PC-3 (cell line): ENCODE measurements at regions not wholly inside any gene's neighbourhood (a gene's known extent, or its start where the extent isn't known, plus 50 kb on each side); places are given as distances from the start of the nearest gene placed in this dataset.

Source experiments
- ATAC-seq: fragments of 200-7000 bp; cut with Tn5 transposase; 2 replicates; pipeline ENCODE4 v1.9.1; 2020; ENCODE audit warnings: mild to moderate bottlenecking, moderate library complexity
- BruUV-seq: library from RNA; stranded (reverse); fragments of 400-500 nt; replicated peaks from 2 replicates; lab custom pipeline; 2021; lab: Mats Ljungman, UMichigan
- CTCF ChIA-PET: fragments of 300-600 bp; sonication (Branson Sonifier 250); formaldehyde crosslinking; loops from one replicate; lab custom pipeline; 2022; ENCODE audit warnings: antibody characterized with exemption; lab: Charles Lee
- POLR2A ChIA-PET: fragments of 300-600 bp; sonication (Branson Sonifier 250); formaldehyde crosslinking; loops from one replicate; lab custom pipeline; 2022; ENCODE audit warnings: antibody characterized with exemption; ENCODE audit not compliant: unreplicated experiment; lab: Charles Lee
- DNase-seq: peaks from one replicate; pipeline ENCODE4 v3.0.0-alpha.2; 2015
- H2AFZ ChIP-seq: fragments of 300-600 bp; sonication (generic); 2 replicates; pipeline ENCODE4 v1.6.0; 2016; ENCODE audit warnings: antibody characterized with exemption, low read length
- H3F3A ChIP-seq: fragments of 300-600 bp; sonication (generic); one replicate; pipeline ENCODE4 v1.6.0; 2017; ENCODE audit warnings: antibody characterized with exemption, low read length, control low read depth, mild to moderate bottlenecking; ENCODE audit not compliant: unreplicated experiment
- H3K27ac ChIP-seq: fragments of 300-600 bp; sonication (generic); 2 replicates; pipeline ENCODE4 v1.5.1; 2016; ENCODE audit warnings: mild to moderate bottlenecking, low read length
- H3K27me3 ChIP-seq: fragments of 300-600 bp; sonication (generic); 2 replicates; pipeline ENCODE4 v1.6.1; 2016; ENCODE audit warnings: low read length, mixed read lengths
- H3K36me3 ChIP-seq: fragments of 300-600 bp; sonication (generic); 2 replicates; pipeline ENCODE4 v1.6.1; 2016; ENCODE audit warnings: low read depth, mixed run types, low read length, mixed read lengths
- H3K4me1 ChIP-seq: fragments of 300-600 bp; sonication (generic); 2 replicates; pipeline ENCODE4 v1.5.1; 2016; ENCODE audit warnings: low read length; ENCODE audit not compliant: insufficient read depth
- H3K4me2 ChIP-seq: fragments of 300-600 bp; sonication (generic); 2 replicates; pipeline ENCODE4 v1.6.0; 2016; ENCODE audit warnings: low read length
- H3K4me3 ChIP-seq: fragments of 300-600 bp; sonication (generic); 2 replicates; pipeline ENCODE4 v1.5.1; 2016; ENCODE audit warnings: mild to moderate bottlenecking, low read length, mixed read lengths
- H3K79me2 ChIP-seq: fragments of 300-600 bp; sonication (generic); 2 replicates; pipeline ENCODE4 v1.6.1; 2017; ENCODE audit warnings: low read length, mixed read lengths
- H3K9ac ChIP-seq: fragments of 300-600 bp; sonication (generic); 2 replicates; pipeline ENCODE4 v1.6.0; 2016; ENCODE audit warnings: mild to moderate bottlenecking, low read length
- H3K9me2 ChIP-seq: fragments of 300-600 bp; sonication (generic); replicated peaks from 2 replicates; pipeline ENCODE4 v1.6.1; 2016; ENCODE audit warnings: mixed run types, low read length, mixed read lengths
- H3K9me3 ChIP-seq: fragments of 300-600 bp; sonication (generic); 2 replicates; pipeline ENCODE4 v1.6.1; 2016; ENCODE audit warnings: low read length, mixed read lengths
- H4K20me1 ChIP-seq: fragments of 300-600 bp; sonication (generic); 2 replicates; pipeline ENCODE4 v1.6.1; 2016; ENCODE audit warnings: low read length, mixed read lengths
- EZH2 ChIP-seq: fragments of 300-600 bp; sonication (generic); IDR thresholded peaks from one replicate; pipeline ENCODE4 v1.6.1; 2017; ENCODE audit warnings: antibody characterized with exemption, mild to moderate bottlenecking, low read length; ENCODE audit not compliant: unreplicated experiment
- EZH2phosphoT487 ChIP-seq: fragments of 300-600 bp; sonication (generic); IDR thresholded peaks from 2 replicates; pipeline ENCODE4 v1.6.1; 2018; ENCODE audit warnings: mild to moderate bottlenecking, antibody characterized with exemption, low read length, borderline replicate concordance
- intact Hi-C: fragments of 100-400 bp; cut with micrococcal nuclease; formaldehyde crosslinking; loops from 2 replicates; pipeline ENCODE4 v1.9.0; 2023
- TF ChIP-seq, protein P1 (sequence below): fragments of 300-600 bp; sonication (generic); conservative IDR thresholded peaks from 2 replicates; pipeline ENCODE4 v1.5.1; 2017; ENCODE audit warnings: antibody characterized with exemption, low read depth, mild to moderate bottlenecking, low read length

DNA sequence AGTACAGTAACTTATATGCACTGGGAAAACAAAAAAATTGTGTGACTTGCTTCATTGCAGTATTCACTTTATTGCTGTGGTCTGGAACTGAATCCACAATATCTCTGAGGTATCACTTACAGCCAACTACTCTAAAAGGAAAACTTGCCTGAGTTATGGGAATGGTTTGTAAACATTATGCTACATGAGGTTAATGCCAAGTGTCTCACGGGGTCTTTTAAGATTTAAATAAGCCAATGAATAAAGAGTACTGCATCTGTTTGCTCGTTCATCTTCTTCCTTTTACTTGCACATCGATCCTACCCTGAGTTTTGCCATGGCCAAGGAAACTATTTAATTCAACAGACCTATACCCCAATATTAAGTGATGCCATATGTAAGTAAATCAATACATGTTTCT is 72.0 kb upstream of the API5 start:
- ATAC-seq (no peak), DNase-seq (no peak)
- H3K36me3 ChIP-seq = no peaks in the 10 kb centered on the region
- H3K79me2 ChIP-seq = no peaks in the 10 kb centered on the region
- no peak overlapping the region for H3K27ac ChIP-seq
- H3K9ac ChIP-seq = no peak overlapping the region
- no peak overlapping the region for H3K4me3 ChIP-seq
- no peak overlapping the region for H2AFZ ChIP-seq
- no TSS peak for BruUV-seq
- CTCF ChIA-PET = no interaction called here
- no peaks in the 10 kb centered on the region for H3K4me1 ChIP-seq
- H4K20me1 ChIP-seq = no peaks in the 10 kb centered on the region
- POLR2A ChIA-PET = no interaction called here
- H3K9me3 ChIP-seq = no peaks in the 10 kb centered on the region
- no peak overlapping the region for H3K4me2 ChIP-seq
- no peaks in the 10 kb centered on the region for H3F3A ChIP-seq
- H3K27me3 ChIP-seq = peaks cover 6% of the 10 kb centered on the region; the same call in 1 of the 2 replicates
- TF ChIP-seq EZH2 (no peak), EZH2phosphoT487 (no peak)
- TF ChIP-seq, protein P1, sequence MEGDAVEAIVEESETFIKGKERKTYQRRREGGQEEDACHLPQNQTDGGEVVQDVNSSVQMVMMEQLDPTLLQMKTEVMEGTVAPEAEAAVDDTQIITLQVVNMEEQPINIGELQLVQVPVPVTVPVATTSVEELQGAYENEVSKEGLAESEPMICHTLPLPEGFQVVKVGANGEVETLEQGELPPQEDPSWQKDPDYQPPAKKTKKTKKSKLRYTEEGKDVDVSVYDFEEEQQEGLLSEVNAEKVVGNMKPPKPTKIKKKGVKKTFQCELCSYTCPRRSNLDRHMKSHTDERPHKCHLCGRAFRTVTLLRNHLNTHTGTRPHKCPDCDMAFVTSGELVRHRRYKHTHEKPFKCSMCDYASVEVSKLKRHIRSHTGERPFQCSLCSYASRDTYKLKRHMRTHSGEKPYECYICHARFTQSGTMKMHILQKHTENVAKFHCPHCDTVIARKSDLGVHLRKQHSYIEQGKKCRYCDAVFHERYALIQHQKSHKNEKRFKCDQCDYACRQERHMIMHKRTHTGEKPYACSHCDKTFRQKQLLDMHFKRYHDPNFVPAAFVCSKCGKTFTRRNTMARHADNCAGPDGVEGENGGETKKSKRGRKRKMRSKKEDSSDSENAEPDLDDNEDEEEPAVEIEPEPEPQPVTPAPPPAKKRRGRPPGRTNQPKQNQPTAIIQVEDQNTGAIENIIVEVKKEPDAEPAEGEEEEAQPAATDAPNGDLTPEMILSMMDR = no peak
- intact Hi-C loops = no loop called here
- H3K9me2 ChIP-seq = no peaks in the 10 kb centered on the region

DNA sequence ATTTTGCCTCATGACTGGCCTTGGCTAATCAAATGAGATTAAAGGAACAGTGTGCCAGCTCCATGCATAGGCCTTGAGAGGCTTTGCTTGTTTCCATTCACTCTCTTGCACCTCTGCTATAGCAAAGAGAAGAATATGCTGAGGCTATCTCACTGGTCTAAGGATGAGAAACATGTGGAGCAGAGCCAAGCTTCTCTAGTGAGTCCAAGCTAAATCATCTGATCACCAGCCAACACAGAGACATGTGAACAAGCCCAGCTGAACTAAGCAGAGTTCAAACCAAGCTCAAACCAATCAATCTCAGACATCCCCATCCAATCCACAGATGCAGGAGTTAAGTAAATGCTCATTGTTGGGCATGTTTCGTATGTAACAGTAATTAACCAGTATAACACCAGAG is 69.4 kb upstream of the API5 start:
- DNase-seq (no peak), ATAC-seq (no peak)
- H3K79me2 ChIP-seq = no peaks in the 10 kb centered on the region
- H3K4me2 ChIP-seq = no peak overlapping the region
- intact Hi-C loops = no loop called here
- no peaks in the 10 kb centered on the region for H4K20me1 ChIP-seq
- no TSS peak for BruUV-seq
- H3K27ac ChIP-seq = no peak overlapping the region
- TF ChIP-seq, protein P1 = no peak
- ChIA-PET CTCF (no interaction called here), POLR2A (no interaction called here)
- no peak overlapping the region for H2AFZ ChIP-seq
- no peak overlapping the region for H3K9ac ChIP-seq
- H3F3A ChIP-seq = no peaks in the 10 kb centered on the region
- H3K9me3 ChIP-seq = no peaks in the 10 kb centered on the region
- no peaks in the 10 kb centered on the region for H3K4me1 ChIP-seq
- H3K9me2 ChIP-seq = no peaks in the 10 kb centered on the region
- no peaks in the 10 kb centered on the region for H3K27me3 ChIP-seq
- no peaks in the 10 kb centered on the region for H3K36me3 ChIP-seq
- H3K4me3 ChIP-seq = no peak overlapping the region

DNA sequence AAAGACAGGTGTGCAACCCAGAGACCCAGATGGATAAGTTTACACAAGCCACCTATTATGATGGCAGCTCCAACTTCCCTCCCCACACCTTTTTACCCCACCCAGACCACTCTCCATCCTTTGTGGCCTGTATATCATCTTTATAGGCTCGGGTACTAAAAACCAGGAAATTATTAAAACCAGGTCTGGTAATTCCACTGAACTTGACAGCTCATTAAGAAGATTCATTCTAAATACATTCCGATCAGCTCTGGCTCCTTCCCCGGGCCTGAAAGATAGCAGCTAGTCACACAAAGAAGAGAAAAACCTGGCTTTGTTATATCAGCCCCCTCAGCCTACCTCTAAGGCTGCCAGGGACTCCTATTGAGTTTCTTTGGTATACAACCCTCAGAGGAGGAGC is 67.9 kb upstream of the API5 start:
- no peak overlapping the region for H3K4me2 ChIP-seq
- H3K36me3 ChIP-seq = no peaks in the 10 kb centered on the region
- no peak overlapping the region for H3K4me3 ChIP-seq
- no peak overlapping the region for H3K27ac ChIP-seq
- no TSS peak for BruUV-seq
- no peaks in the 10 kb centered on the region for H4K20me1 ChIP-seq
- no peak for TF ChIP-seq EZH2phosphoT487
- no peak for ATAC-seq
- H3K79me2 ChIP-seq = no peaks in the 10 kb centered on the region
- no peak overlapping the region for H2AFZ ChIP-seq
- no peaks in the 10 kb centered on the region for H3K4me1 ChIP-seq
- no peak for DNase-seq
- CTCF ChIA-PET = no interaction called here
- POLR2A ChIA-PET = no interaction called here
- H3K9me2 ChIP-seq = no peaks in the 10 kb centered on the region
- no peak overlapping the region for H3K9ac ChIP-seq
- H3K27me3 ChIP-seq = no peaks in the 10 kb centered on the region; the same call in 1 of the 2 replicates
- H3F3A ChIP-seq = no peaks in the 10 kb centered on the region
- no peaks in the 10 kb centered on the region for H3K9me3 ChIP-seq
- intact Hi-C loops = no loop called here
